ENCODE measurements at regions not wholly inside any gene's neighbourhood (a gene's known extent, or its start where the extent isn't known, plus 50 kb on each side); places are given as distances from the start of the nearest gene placed in this dataset.

GRCh38 chr3:166177130-166177529 lies 339.9 kb upstream of the BCHE start:
- no peaks in the 10 kb centered on the region for H3K36me3 ChIP-seq (ENCODE audit: insufficient read depth, low read length, poor library complexity, severe bottlenecking)
- no TSS peak for BruUV-seq (replicated peaks)
- no peaks in the 10 kb centered on the region for H3K9me3 ChIP-seq (ENCODE audit: low read depth, low read length, poor library complexity, severe bottlenecking)
- no peak for DNase-seq (ENCODE audit: low spot score)
- no peak overlapping the region for H3K4me3 ChIP-seq (ENCODE audit: low read depth, low read length, poor library complexity, severe bottlenecking)
- H3K4me1 ChIP-seq (ENCODE audit: insufficient read depth, low read length, poor library complexity, severe bottlenecking), result no peaks in the 10 kb centered on the region
- no peak overlapping the region for H3K27ac ChIP-seq (ENCODE audit: low read depth, low read length, poor library complexity, severe bottlenecking)
- TF ChIP-seq EZH2 (IDR thresholded peaks at IDR 0.05; ENCODE audit: borderline replicate concordance, low read depth, low read length, poor library complexity, severe bottlenecking) (no peak), CTCF (conservative IDR thresholded peaks at IDR 0.05; ENCODE audit: low read depth, low read length) (no peak)
- ChIA-PET CTCF (no interaction called here), POLR2A (ENCODE audit: low non-redundant PET) (no interaction called here)
- intact Hi-C loops (cut with micrococcal nuclease; ENCODE audit: unreplicated experiment), result no loop called here
- H3K27me3 ChIP-seq (replicated peaks; ENCODE audit: insufficient read depth, low read depth, low read length, poor library complexity), result no peaks in the 10 kb centered on the region

GRCh38 chr3:166171695-166172094 lies 334.5 kb upstream of the BCHE start:
- no TSS peak for BruUV-seq (replicated peaks)
- no peaks in the 10 kb centered on the region for H3K4me1 ChIP-seq (ENCODE audit: insufficient read depth, low read length, poor library complexity, severe bottlenecking)
- no peak overlapping the region for H3K27ac ChIP-seq (ENCODE audit: low read depth, low read length, poor library complexity, severe bottlenecking)
- POLR2A ChIA-PET (ENCODE audit: low non-redundant PET), result no interaction called here
- intact Hi-C loops (cut with micrococcal nuclease; ENCODE audit: unreplicated experiment), result no loop called here
- no peak for DNase-seq (ENCODE audit: low spot score)
- no peaks in the 10 kb centered on the region for H3K9me3 ChIP-seq (ENCODE audit: low read depth, low read length, poor library complexity, severe bottlenecking)
- CTCF ChIA-PET, result no interaction called here
- H3K27me3 ChIP-seq (replicated peaks; ENCODE audit: insufficient read depth, low read depth, low read length, poor library complexity), result no peaks in the 10 kb centered on the region
- H3K36me3 ChIP-seq (ENCODE audit: insufficient read depth, low read length, poor library complexity, severe bottlenecking), result no peaks in the 10 kb centered on the region
- TF ChIP-seq EZH2 (IDR thresholded peaks at IDR 0.05; ENCODE audit: borderline replicate concordance, low read depth, low read length, poor library complexity, severe bottlenecking) (no peak), CTCF (conservative IDR thresholded peaks at IDR 0.05; ENCODE audit: low read depth, low read length) (no peak)
- no peak overlapping the region for H3K4me3 ChIP-seq (ENCODE audit: low read depth, low read length, poor library complexity, severe bottlenecking)

- ChIA-PET CTCF (no interaction called here), POLR2A (ENCODE audit: low non-redundant PET) (no interaction called here)
- no peaks in the 10 kb centered on the region for H3K4me1 ChIP-seq (ENCODE audit: insufficient read depth, low read length, poor library complexity, severe bottlenecking)
- no peaks in the 10 kb centered on the region for H3K36me3 ChIP-seq (ENCODE audit: insufficient read depth, low read length, poor library complexity, severe bottlenecking)
- H3K27ac ChIP-seq (ENCODE audit: low read depth, low read length, poor library complexity, severe bottlenecking), result no peak overlapping the region
- H3K9me3 ChIP-seq (ENCODE audit: low read depth, low read length, poor library complexity, severe bottlenecking), result no peaks in the 10 kb centered on the region
- TF ChIP-seq EZH2 (IDR thresholded peaks at IDR 0.05; ENCODE audit: borderline replicate concordance, low read depth, low read length, poor library complexity, severe bottlenecking), result no peak
- TF ChIP-seq CTCF (conservative IDR thresholded peaks at IDR 0.05; ENCODE audit: low read depth, low read length), result no peak
- DNase-seq (ENCODE audit: low spot score), result no peak
- intact Hi-C loops (cut with micrococcal nuclease; ENCODE audit: unreplicated experiment), result no loop called here
- no peak overlapping the region for H3K4me3 ChIP-seq (ENCODE audit: low read depth, low read length, poor library complexity, severe bottlenecking)
- H3K27me3 ChIP-seq (replicated peaks; ENCODE audit: insufficient read depth, low read depth, low read length, poor library complexity), result no peaks in the 10 kb centered on the region
- no TSS peak for BruUV-seq (replicated peaks)
Measured at GRCh38 chr3:166169681-166170080, 332.5 kb upstream of the BCHE start.

Measured in A673 (cell line).